ENCODE measurements at regions not wholly inside any gene's neighbourhood (a gene's known extent, or its start where the extent isn't known, plus 50 kb on each side); places are given as distances from the start of the nearest gene placed in this dataset.

DNA sequence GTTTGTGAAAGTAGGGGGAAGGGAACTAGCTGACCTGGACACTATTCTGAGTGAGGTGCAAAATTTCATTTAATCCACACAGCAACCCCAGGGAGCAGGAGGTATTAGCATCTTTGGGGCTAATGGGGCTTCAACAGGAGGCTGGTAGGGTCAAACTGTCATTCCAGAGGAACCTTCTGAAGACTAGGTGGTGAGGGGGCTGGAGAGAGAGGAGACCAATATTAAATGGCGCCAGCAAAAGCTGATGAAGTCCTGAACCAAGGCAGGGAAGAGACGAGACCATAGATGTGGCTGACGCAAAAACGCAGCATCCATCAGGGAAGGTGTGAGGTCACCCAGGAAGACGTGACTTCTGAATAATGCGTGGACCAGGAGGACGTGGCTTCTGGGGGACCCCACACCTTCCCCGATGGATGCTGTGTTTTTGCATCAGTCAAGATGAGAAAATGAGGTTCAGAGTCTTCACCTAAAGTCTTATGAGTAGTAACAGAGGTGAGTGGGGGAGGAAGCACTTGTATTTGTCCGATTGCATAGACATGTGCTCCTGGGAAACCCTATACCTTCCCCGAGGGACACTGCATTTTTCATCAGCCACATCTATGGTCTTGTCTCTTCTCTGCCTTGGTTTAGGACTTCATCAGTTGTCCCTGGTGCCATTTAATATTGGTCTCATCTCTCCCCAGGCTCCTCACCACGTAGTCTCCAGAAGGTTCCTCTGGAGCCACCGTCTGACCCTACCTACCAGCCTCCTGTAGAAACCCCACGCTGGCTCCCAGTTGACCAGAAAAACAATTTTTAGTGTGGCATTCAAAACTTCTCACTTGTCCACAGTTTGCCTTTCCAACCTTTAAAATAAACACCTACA lies 188.6 kb downstream of the MYCN start:
- no peak overlapping the region for H2BK20ac ChIP-seq (ENCODE audit: low read depth, low read length, poor library complexity, severe bottlenecking)
- Mint-ChIP-seq H3K4me1 (peaks cover 4 to 13% of the 10 kb centered on the region in 2 experiments; a peak in 2 of 4 replicates), H3K9me3 (no peaks in the 10 kb centered on the region; a peak in 1 of 5 replicates), H3K4me3 (no peak overlapping the region), H3K27me3 (ENCODE audit: low read depth) (peaks cover 5% of the 10 kb centered on the region; the same call in 1 of the 2 replicates), H3K27ac (no peak overlapping the region), H3K36me3 (ENCODE audit: insufficient read depth in 1 of 3, low read depth in 3 of 3) (no peaks in the 10 kb centered on the region; a peak in 1 of 7 replicates)
- H3K27me3 ChIP-seq (ENCODE audit: insufficient read depth, low read length): no peaks in the 10 kb centered on the region
- no peaks in the 10 kb centered on the region for H4K20me1 ChIP-seq (ENCODE audit: control insufficient read depth, insufficient read depth, insufficient read length)
- H3K79me1 ChIP-seq (ENCODE audit: insufficient read depth, low read depth, low read length, poor library complexity, severe bottlenecking): no peaks in the 10 kb centered on the region
- no peak overlapping the region for H2AFZ ChIP-seq (ENCODE audit: low read length)
- TF ChIP-seq, protein P1, sequence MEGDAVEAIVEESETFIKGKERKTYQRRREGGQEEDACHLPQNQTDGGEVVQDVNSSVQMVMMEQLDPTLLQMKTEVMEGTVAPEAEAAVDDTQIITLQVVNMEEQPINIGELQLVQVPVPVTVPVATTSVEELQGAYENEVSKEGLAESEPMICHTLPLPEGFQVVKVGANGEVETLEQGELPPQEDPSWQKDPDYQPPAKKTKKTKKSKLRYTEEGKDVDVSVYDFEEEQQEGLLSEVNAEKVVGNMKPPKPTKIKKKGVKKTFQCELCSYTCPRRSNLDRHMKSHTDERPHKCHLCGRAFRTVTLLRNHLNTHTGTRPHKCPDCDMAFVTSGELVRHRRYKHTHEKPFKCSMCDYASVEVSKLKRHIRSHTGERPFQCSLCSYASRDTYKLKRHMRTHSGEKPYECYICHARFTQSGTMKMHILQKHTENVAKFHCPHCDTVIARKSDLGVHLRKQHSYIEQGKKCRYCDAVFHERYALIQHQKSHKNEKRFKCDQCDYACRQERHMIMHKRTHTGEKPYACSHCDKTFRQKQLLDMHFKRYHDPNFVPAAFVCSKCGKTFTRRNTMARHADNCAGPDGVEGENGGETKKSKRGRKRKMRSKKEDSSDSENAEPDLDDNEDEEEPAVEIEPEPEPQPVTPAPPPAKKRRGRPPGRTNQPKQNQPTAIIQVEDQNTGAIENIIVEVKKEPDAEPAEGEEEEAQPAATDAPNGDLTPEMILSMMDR (conservative IDR thresholded peaks at IDR 0.05): no peak
- no peak overlapping the region for H3K23ac ChIP-seq (ENCODE audit: insufficient read length, low read depth, low read length)
- H3K14ac ChIP-seq (ENCODE audit: insufficient read depth, low read length): no peak overlapping the region
- H3K23me2 ChIP-seq (ENCODE audit: insufficient read length, low read depth, low read length, poor library complexity, severe bottlenecking): no peaks in the 10 kb centered on the region
- no peak overlapping the region for H4K91ac ChIP-seq (ENCODE audit: insufficient read length, low read depth, low read length)
- H2BK15ac ChIP-seq (ENCODE audit: low read depth, low read length): no peak overlapping the region
- no peak overlapping the region for H2BK5ac ChIP-seq (ENCODE audit: insufficient read length, low read length)
- H2AK5ac ChIP-seq (ENCODE audit: insufficient read length, low read length): no peak overlapping the region
- H3K9ac ChIP-seq (ENCODE audit: extremely low read depth, insufficient read length, low read length): no peak overlapping the region
- H3K56ac ChIP-seq (ENCODE audit: insufficient read length, low read depth, low read length): no peak overlapping the region
- no peak overlapping the region for H3K18ac ChIP-seq (ENCODE audit: insufficient read length, low read depth, low read length)
- H3T11ph ChIP-seq (ENCODE audit: low read length): no peak overlapping the region
- H3K9me3 ChIP-seq (ENCODE audit: control insufficient read depth, low read depth, low read length): no peaks in the 10 kb centered on the region
- H3K4me1 ChIP-seq (ENCODE audit: insufficient read depth, low read length): no peaks in the 10 kb centered on the region
- H3K27ac ChIP-seq (ENCODE audit: insufficient read length, low read depth, low read length): no peak overlapping the region
- no peak overlapping the region for H2BK12ac ChIP-seq (ENCODE audit: insufficient read length, low read depth, low read length)
- no peak overlapping the region for H4K8ac ChIP-seq (replicated peaks; ENCODE audit: insufficient read length, low read depth, low read length)
- WGBS (ENCODE audit: extremely low coverage, insufficient read length, low lambda C conversion rate): no CpG with 5 or more reads among the region's 13 CpGs
- H2BK120ac ChIP-seq (ENCODE audit: low read depth, low read length, poor library complexity, severe bottlenecking): no peak overlapping the region
- no peak overlapping the region for H3K4me2 ChIP-seq (ENCODE audit: insufficient read depth, insufficient read length, low read length)
- no peak for DNase-seq
- H4K5ac ChIP-seq (ENCODE audit: insufficient read length, low read depth, low read length): no peak overlapping the region
- H3K4ac ChIP-seq (ENCODE audit: low read depth, low read length): no peak overlapping the region
- H3K79me2 ChIP-seq (ENCODE audit: insufficient read depth, low read length): no peaks in the 10 kb centered on the region

Data from H9 (cell line).